ENCODE measurements at regions not wholly inside any gene's neighbourhood (a gene's known extent, or its start where the extent isn't known, plus 50 kb on each side); places are given as distances from the start of the nearest gene placed in this dataset.

- H3K4me3 Mint-ChIP-seq: no peak overlapping the region
- H3K36me3 Mint-ChIP-seq (ENCODE audit: low read depth): no peaks in the 10 kb centered on the region
- no peaks in the 10 kb centered on the region for H3K9me3 Mint-ChIP-seq
- DNase-seq (no peak), ATAC-seq (no peak)
- H3K4me1 Mint-ChIP-seq: peaks cover 6% of the 10 kb centered on the region
- H3K27me3 Mint-ChIP-seq: no peaks in the 10 kb centered on the region
- no peak overlapping the region for H3K27ac Mint-ChIP-seq
Measured at GRCh38 chr9:79465156-79465555, 106.6 kb upstream of the TLE4 start.

- H3K4me1 Mint-ChIP-seq: peaks cover 16% of the 10 kb centered on the region
- H3K27me3 Mint-ChIP-seq: no peaks in the 10 kb centered on the region
- no peak overlapping the region for H3K27ac Mint-ChIP-seq
- no peaks in the 10 kb centered on the region for H3K9me3 Mint-ChIP-seq
- no peaks in the 10 kb centered on the region for H3K36me3 Mint-ChIP-seq (ENCODE audit: low read depth)
- ATAC-seq (no peak), DNase-seq (no peak)
- no peak overlapping the region for H3K4me3 Mint-ChIP-seq
Measured at GRCh38 chr9:79469164-79469563, 102.6 kb upstream of the TLE4 start.

- H3K9me3 Mint-ChIP-seq: no peaks in the 10 kb centered on the region
- no peak overlapping the region for H3K4me3 Mint-ChIP-seq
- H3K27ac Mint-ChIP-seq: no peak overlapping the region
- peaks cover 16% of the 10 kb centered on the region for H3K4me1 Mint-ChIP-seq
- no peaks in the 10 kb centered on the region for H3K36me3 Mint-ChIP-seq (ENCODE audit: low read depth)
- DNase-seq (no peak), ATAC-seq (no peak)
- no peaks in the 10 kb centered on the region for H3K27me3 Mint-ChIP-seq
Measured at GRCh38 chr9:79470954-79471353, 100.8 kb upstream of the TLE4 start.

GRCh38 chr9:79471580-79472543 is 99.9 kb upstream of the TLE4 start:
- Mint-ChIP-seq H3K9me3 (no peaks in the 10 kb centered on the region), H3K36me3 (ENCODE audit: low read depth) (no peaks in the 10 kb centered on the region), H3K4me3 (no peak overlapping the region), H3K4me1 (peaks cover 16% of the 10 kb centered on the region), H3K27me3 (no peaks in the 10 kb centered on the region), H3K27ac (peak overlapping the region; percentile 23)
- DNase-seq (peak; percentile 8), ATAC-seq (no peak)

GRCh38 chr9:79473704-79474103 is 98.1 kb upstream of the TLE4 start:
- Mint-ChIP-seq H3K9me3 (no peaks in the 10 kb centered on the region), H3K27ac (no peak overlapping the region), H3K27me3 (no peaks in the 10 kb centered on the region), H3K4me1 (peaks cover 27% of the 10 kb centered on the region), H3K4me3 (no peak overlapping the region), H3K36me3 (ENCODE audit: low read depth) (no peaks in the 10 kb centered on the region)
- DNase-seq (no peak), ATAC-seq (no peak)

- Mint-ChIP-seq H3K4me3 (no peak overlapping the region), H3K9me3 (no peaks in the 10 kb centered on the region), H3K4me1 (peaks cover 20% of the 10 kb centered on the region), H3K36me3 (ENCODE audit: low read depth) (no peaks in the 10 kb centered on the region), H3K27ac (peak overlapping the region; percentile 13), H3K27me3 (no peaks in the 10 kb centered on the region)
- no peak for DNase-seq
- ATAC-seq: no peak
Measured at GRCh38 chr9:79477241-79477840, 94.4 kb upstream of the TLE4 start.

GRCh38 chr9:79477955-79478771 is 93.6 kb upstream of the TLE4 start:
- H3K9me3 Mint-ChIP-seq: no peaks in the 10 kb centered on the region
- peaks cover 16% of the 10 kb centered on the region for H3K4me1 Mint-ChIP-seq
- DNase-seq (peak; percentile 31), ATAC-seq (peak; percentile 85)
- H3K27ac Mint-ChIP-seq: peak overlapping the region; percentile 68
- H3K4me3 Mint-ChIP-seq: peak overlapping the region; percentile 5
- no peaks in the 10 kb centered on the region for H3K27me3 Mint-ChIP-seq
- no peaks in the 10 kb centered on the region for H3K36me3 Mint-ChIP-seq (ENCODE audit: low read depth)

- Mint-ChIP-seq H3K27ac (no peak overlapping the region), H3K27me3 (no peaks in the 10 kb centered on the region), H3K36me3 (ENCODE audit: low read depth) (no peaks in the 10 kb centered on the region), H3K9me3 (no peaks in the 10 kb centered on the region), H3K4me1 (peaks cover 16% of the 10 kb centered on the region), H3K4me3 (no peak overlapping the region)
- DNase-seq (no peak), ATAC-seq (no peak)
Measured at GRCh38 chr9:79480639-79481038, 91.1 kb upstream of the TLE4 start.

GRCh38 chr9:79481846-79482477 is 89.8 kb upstream of the TLE4 start:
- no peaks in the 10 kb centered on the region for H3K36me3 Mint-ChIP-seq (ENCODE audit: low read depth)
- no peak overlapping the region for H3K27ac Mint-ChIP-seq
- ATAC-seq (no peak), DNase-seq (no peak)
- H3K27me3 Mint-ChIP-seq: no peaks in the 10 kb centered on the region
- no peak overlapping the region for H3K4me3 Mint-ChIP-seq
- H3K4me1 Mint-ChIP-seq: peaks cover 16% of the 10 kb centered on the region
- no peaks in the 10 kb centered on the region for H3K9me3 Mint-ChIP-seq

GRCh38 chr9:79485258-79485657 is 86.5 kb upstream of the TLE4 start:
- Mint-ChIP-seq H3K27ac (no peak overlapping the region), H3K27me3 (no peaks in the 10 kb centered on the region), H3K9me3 (no peaks in the 10 kb centered on the region), H3K4me3 (no peak overlapping the region), H3K4me1 (no peaks in the 10 kb centered on the region), H3K36me3 (ENCODE audit: low read depth) (no peaks in the 10 kb centered on the region)
- ATAC-seq (no peak), DNase-seq (no peak)

- Mint-ChIP-seq H3K27me3 (no peaks in the 10 kb centered on the region), H3K4me3 (no peak overlapping the region), H3K36me3 (ENCODE audit: low read depth) (no peaks in the 10 kb centered on the region), H3K9me3 (peaks cover 14% of the 10 kb centered on the region), H3K27ac (no peak overlapping the region), H3K4me1 (no peaks in the 10 kb centered on the region)
- DNase-seq (no peak), ATAC-seq (no peak)
Measured at GRCh38 chr9:79489261-79490000, 82.3 kb upstream of the TLE4 start.

- ATAC-seq: no peak
- DNase-seq: no peak
- H3K36me3 Mint-ChIP-seq (ENCODE audit: low read depth): no peaks in the 10 kb centered on the region
Measured at GRCh38 chr9:79490657-79491248, 81.0 kb upstream of the TLE4 start.

GRCh38 chr9:79492092-79493009 is 79.4 kb upstream of the TLE4 start:
- Mint-ChIP-seq H3K27me3 (no peaks in the 10 kb centered on the region), H3K27ac (no peak overlapping the region), H3K4me3 (no peak overlapping the region), H3K4me1 (no peaks in the 10 kb centered on the region), H3K36me3 (ENCODE audit: low read depth) (no peaks in the 10 kb centered on the region), H3K9me3 (peaks cover 14% of the 10 kb centered on the region)
- ATAC-seq (no peak), DNase-seq (no peak)

More at GRCh38 chr9:79490657-79491248, 81.0 kb upstream of the TLE4 start:
- Mint-ChIP-seq H3K27ac (no peak overlapping the region), H3K9me3 (peaks cover 14% of the 10 kb centered on the region), H3K4me3 (no peak overlapping the region), H3K27me3 (no peaks in the 10 kb centered on the region), H3K4me1 (no peaks in the 10 kb centered on the region)

Measured in activated naive CD8-positive, alpha-beta T cell treated with anti-CD3 and anti-CD28 coated beads, Interleukin-2, amount 50 U/mL, for 24 hours (primary cell).